ENCODE measurements at regions not wholly inside any gene's neighbourhood (a gene's known extent, or its start where the extent isn't known, plus 50 kb on each side); places are given as distances from the start of the nearest gene placed in this dataset.

GRCh38 chr13:69280399-69280798, 827.2 kb upstream of the ATXN8OS start:
- no peak for TF ChIP-seq EZH2phosphoT487 (IDR thresholded peaks at IDR 0.05; ENCODE audit: low read length)
- TF ChIP-seq, protein P1, sequence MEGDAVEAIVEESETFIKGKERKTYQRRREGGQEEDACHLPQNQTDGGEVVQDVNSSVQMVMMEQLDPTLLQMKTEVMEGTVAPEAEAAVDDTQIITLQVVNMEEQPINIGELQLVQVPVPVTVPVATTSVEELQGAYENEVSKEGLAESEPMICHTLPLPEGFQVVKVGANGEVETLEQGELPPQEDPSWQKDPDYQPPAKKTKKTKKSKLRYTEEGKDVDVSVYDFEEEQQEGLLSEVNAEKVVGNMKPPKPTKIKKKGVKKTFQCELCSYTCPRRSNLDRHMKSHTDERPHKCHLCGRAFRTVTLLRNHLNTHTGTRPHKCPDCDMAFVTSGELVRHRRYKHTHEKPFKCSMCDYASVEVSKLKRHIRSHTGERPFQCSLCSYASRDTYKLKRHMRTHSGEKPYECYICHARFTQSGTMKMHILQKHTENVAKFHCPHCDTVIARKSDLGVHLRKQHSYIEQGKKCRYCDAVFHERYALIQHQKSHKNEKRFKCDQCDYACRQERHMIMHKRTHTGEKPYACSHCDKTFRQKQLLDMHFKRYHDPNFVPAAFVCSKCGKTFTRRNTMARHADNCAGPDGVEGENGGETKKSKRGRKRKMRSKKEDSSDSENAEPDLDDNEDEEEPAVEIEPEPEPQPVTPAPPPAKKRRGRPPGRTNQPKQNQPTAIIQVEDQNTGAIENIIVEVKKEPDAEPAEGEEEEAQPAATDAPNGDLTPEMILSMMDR (IDR thresholded peaks at IDR 0.05; ENCODE audit: low read length): no peak
